ENCODE measurements at regions not wholly inside any gene's neighbourhood (a gene's known extent, or its start where the extent isn't known, plus 50 kb on each side); places are given as distances from the start of the nearest gene placed in this dataset.

DNA sequence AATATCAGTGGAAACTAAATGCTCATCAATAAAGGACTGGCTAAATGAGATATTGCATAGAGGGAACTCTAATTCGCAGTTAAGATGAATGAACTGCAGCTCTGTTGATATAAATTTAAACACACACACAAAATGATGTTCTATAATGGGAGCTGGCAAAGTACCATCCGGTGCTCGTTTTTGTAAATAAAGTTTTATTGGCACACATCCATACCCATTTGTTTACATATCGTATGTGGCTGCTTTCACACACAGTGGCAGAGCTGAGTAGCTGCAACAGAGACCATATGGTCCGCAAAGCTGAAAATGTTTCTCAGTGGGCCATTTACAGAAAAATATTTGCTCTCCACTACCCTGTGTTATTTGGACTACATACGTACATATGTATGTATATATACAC lies 120.7 kb downstream of the EDN3 start:
- TF ChIP-seq GATA3 (IDR thresholded peaks at IDR 0.05; ENCODE audit: low read depth, low read length) (no peak), GATA2 (IDR thresholded peaks at IDR 0.05; ENCODE audit: low read depth, low read length) (no peak)

All from SH-SY5Y (cell line).